GOT3 (cell line): ENCODE measurements at regions not wholly inside any gene's neighbourhood (a gene's known extent, or its start where the extent isn't known, plus 50 kb on each side); places are given as distances from the start of the nearest gene placed in this dataset.

Experiments
- DNase-seq: peaks from one replicate; lab custom pipeline; 2025; ENCODE audit warnings: mixed read lengths; lab: John Stamatoyannopoulos, UW

- DNase-seq = no peak
These were observed 118.7 kb downstream of the TENT4A start for GRCh38 chr5:6831678-6832671.

- DNase-seq = no peak
These were observed 119.8 kb downstream of the TENT4A start for GRCh38 chr5:6832994-6833393.

DNA sequence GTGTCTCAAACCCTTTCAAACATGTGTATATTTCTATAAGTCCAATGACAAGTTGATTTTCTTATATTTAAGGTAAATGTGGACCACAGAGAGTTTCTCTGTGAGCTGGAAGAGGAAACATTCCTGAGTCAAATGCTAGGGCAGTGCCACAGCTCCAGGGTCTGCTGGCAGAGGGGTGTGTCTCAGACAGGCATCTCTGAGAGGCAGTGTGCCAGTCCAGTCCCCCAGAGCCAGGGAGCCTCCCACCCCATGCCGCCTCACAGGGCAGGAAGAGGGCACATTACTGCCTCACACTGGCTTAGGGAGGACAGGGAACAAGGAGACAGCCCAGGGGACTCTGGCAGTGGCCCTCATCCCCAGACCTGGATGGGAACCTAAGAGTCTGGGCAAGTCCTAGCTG is 120.2 kb downstream of the TENT4A start:
- DNase-seq = no peak

- DNase-seq = no peak
These were observed 123.9 kb downstream of the TENT4A start for GRCh38 chr5:6837095-6837494.

DNA sequence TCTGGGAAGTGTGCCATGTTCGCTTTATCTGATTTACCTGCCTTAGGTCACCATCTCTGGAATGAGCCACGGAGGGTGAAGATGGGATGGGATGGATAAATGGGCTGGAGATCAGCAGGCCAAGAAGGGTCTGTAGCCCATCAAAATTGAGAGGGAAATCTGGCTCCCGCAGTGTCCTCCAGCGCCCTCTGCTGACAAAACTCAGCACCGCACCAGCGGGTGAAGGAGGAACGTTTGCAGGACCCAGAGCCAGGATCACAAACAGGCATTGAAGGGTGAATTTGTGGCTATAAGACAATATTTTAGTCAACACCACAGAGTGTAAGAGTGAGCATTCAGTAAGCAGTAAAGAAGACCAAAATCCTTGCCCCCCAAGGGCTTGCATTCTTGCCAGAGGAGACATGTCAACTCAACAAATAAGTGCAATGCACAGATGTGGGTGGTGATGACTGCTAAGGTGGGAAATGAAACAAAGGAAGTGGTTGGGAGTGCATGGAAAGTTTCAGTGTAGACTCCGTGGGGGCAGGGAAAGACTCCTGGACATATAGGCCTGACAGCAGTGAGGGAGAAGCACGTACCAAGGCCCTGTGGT is 124.4 kb downstream of the TENT4A start:
- DNase-seq = no peak

DNA sequence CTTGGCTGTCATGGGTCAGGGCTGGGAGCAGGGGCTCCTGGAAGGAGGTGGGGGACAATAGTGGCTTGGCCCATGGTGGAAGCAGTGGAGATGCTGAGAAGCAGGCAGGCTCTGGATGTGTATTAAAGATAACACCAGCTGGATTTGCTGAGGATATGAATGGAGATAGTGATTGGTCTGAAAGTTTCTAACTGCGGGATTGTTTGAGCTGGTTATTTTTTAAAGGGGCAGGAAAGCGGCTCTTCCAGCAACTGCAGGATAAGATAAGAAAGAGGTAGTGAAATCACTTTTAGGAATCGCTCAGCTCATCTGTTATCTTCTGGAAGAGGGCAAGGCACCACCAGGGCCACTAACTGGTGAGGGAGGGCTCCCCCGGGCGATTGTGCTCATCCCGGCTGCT is 125.5 kb downstream of the TENT4A start:
- DNase-seq = no peak

DNA sequence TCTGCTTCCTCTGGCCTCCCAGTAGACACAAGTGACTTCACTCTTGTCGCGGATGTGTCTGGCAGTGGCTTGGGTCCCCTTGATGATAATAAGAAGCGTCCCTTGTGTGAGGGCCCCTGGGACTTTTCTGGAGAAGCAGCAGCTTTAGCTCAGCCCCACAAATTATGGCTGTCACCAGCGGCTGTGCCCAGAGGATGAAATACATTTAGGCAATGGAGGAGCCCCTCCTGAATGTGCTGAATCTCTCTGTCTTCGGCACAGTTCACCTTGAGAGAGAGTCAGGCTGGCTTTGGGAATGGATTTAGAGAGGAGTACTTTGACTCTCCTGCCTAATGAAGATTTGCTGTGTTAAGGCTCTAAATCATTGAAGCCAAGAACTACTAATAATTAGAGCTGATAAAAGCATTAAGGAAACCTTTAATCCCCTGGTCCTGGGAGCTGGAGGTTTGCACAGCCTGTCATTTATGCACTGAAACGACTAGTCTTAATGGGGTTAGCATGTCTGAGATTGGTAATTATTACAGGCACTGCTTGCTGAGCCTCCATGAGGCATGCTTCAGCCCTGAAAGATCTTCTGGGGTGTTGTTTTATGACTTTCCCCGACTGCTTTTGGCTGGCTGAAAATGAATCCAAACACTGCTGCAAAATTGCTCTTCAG is 127.0 kb downstream of the TENT4A start:
- no peak for DNase-seq

DNA sequence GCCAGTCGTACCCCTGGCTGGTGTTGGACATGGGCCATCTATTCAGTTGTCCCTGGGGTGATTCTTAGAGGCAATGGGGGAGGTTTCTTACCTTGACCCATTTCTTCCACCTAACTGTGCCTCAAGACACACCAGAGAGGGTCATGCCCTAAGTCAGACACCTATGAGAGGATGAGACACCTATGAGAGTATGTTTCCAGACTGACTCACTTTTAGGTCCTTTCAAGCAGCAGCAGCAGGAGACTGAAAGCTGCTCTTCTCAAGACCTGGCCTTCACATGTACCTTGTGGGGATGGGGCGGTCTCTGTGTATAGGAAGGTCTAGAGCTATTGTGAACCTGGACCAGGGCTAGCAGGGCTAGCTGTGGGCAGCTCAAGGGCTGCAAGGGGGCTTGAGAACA is 130.1 kb downstream of the TENT4A start:
- DNase-seq = no peak

- no peak for DNase-seq
These were observed 130.6 kb downstream of the TENT4A start for GRCh38 chr5:6843821-6844220.

DNA sequence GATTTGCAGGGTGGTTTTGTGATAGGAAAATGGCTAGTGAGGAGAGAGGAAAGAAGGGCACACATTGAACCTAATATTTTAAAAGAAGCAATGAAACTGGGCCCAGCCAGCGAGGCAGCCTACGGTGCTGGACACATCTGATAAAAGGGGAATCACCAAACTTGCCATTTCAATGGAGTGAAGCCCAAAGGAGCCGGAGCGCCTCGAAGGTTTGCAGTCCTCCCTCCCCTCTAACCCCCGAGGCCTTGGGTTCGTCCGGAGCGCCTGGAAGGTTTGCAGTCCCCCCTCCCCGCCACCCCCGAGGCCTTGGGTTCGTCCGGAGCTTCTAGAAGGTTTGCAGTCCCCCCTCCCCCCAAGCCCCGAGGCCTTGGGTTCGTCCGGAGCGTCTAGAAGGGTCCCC is 132.6 kb downstream of the TENT4A start:
- DNase-seq = no peak

DNA sequence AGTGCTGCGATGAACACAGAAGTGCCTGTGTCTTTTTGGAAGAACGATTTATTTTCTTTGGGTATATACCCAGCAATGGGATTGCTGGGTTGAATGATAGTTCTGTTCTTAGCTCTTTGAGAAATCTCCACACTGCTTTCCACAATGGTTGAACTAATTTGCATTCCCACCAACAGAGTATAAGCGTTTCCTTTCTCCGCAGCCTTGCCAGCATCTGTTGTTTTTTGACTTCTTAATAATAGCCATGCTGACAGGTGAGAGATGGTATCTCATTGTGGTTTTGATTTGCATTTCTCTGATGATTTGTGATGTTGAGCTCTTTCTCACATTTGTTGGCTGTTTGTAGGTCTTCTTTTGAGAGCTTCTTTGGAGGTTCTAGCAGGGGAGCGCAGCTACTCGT is 134.6 kb downstream of the TENT4A start:
- DNase-seq = no peak

- DNase-seq = no peak
These were observed 136.3 kb downstream of the TENT4A start for GRCh38 chr5:6849316-6850105.

DNA sequence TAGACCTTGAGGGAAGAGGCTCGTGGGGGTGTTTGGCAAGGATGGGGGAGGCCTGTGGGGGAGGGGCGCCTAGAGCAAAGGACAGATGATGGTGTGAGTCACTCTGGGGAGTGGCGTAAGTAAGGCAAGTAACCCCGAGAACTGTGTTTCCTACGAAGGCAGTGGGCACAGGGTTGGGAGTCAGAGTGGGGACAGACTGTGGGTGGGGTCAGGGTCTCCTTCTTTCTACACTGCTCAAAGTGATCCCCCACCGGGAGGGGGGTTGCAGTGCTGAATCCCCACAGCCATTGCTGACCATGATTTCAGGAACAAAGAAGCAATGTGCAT is 136.8 kb downstream of the TENT4A start:
- DNase-seq = no peak

DNA sequence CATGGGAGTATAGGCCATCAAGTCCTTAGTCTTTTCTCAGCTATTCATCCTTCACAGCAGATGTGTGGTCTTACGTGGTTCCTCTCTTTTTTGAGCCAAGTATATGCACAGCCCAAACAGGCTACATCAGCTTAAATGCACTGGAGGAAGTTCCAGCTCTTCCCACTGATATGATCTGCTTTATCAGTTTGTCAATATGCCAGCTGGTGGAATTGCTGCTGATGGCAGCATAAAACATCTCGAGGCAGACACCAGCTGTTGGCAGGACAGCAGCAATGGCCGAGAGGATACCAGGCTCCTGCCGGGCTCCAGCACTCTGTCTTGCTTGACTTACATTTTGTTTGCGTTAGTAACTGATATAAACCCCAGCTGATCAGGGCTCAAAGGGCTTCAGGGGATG is 143.4 kb downstream of the TENT4A start:
- no peak for DNase-seq

GRCh38 chr5:6858419-6858818 is 145.2 kb downstream of the TENT4A start:
- DNase-seq = no peak

DNA sequence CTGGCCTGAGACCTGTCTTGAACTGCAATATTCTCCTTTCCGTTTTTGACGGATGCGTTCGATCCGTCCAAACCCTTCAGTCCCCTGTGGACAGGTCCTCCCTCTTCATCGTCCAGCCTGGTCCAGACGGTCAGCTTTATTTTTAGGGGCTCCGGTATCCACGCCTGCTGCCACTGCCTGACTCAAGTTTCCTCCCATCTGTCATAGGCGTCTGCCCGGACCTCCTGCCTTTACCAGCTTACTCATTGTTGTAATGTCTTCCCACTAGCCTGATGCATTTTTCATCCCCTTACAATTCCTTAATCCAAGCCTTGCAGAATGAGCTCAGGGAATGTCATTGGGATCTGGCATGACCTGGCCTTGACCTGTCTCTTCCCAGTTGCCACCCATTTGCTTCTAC is 145.8 kb downstream of the TENT4A start:
- no peak for DNase-seq

- DNase-seq = no peak
These were observed 146.9 kb downstream of the TENT4A start for GRCh38 chr5:6859951-6860638.

- DNase-seq = no peak
These were observed 147.8 kb downstream of the TENT4A start for GRCh38 chr5:6861036-6861435.

GRCh38 chr5:6861667-6862066 is 148.4 kb downstream of the TENT4A start:
- no peak for DNase-seq

- DNase-seq = no peak
These were observed 149.1 kb downstream of the TENT4A start for GRCh38 chr5:6862306-6862705.

- DNase-seq = no peak
These were observed 154.5 kb downstream of the TENT4A start for GRCh38 chr5:6867712-6868111.

DNA sequence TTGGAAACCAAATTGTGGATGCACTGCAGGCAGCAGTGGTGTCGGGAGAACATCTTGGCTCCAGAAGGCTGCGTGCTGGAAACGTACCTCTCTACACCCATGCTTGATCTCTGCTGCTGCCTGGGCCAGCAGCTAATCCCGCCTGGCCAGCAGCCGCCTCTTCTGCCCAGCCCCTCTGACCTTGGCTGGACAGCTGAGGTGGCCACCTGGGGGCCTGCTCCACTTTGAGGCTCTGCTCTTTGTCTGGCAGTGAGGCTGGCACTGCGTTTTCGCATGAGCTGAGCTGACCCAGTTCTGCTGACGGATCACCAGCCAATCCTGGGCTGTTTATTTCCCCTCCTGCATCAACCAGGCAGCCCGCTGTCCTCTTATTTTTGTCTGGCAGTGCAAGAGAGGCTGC is 154.9 kb downstream of the TENT4A start:
- no peak for DNase-seq
